NK-92 (cell line): ENCODE measurements at regions not wholly inside any gene's neighbourhood (a gene's known extent, or its start where the extent isn't known, plus 50 kb on each side); places are given as distances from the start of the nearest gene placed in this dataset.
"Not testable (repeated sequence)": the region's sequence is repeated elsewhere in the genome, so short reads cannot be mapped to it uniquely, and the experiment has no call there.

ENCODE experiments used
- DNase-seq: peaks from one replicate; lab custom pipeline; 2025; ENCODE audit not compliant: unreplicated experiment; lab: John Stamatoyannopoulos, UW

- DNase-seq, result no peak
Measured at GRCh38 chr10:38209332-38209731, 115.2 kb downstream of the ZNF37A start.

GRCh38 chr10:38209748-38210147 lies 115.6 kb downstream of the ZNF37A start:
- not testable (repeated sequence) for DNase-seq

DNA sequence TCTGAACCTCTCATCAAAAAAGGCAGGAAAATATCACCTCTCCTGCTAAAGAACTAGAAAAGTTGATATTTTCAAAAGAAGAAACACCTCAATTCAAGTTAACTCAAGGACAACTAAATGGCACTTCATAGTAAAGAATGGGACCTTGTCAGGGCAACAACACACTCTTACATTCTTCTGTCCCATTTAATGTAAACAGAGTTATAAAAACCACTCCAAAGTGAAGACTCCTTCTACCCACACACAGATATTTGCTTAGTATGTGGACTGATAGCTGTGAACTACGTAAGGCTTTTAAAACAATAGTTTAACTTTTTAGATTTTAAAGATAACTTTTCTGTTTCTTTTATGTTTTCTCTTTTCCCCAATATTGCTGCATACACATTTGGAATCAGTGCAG lies 118.3 kb downstream of the ZNF37A start:
- DNase-seq, result no peak

GRCh38 chr10:38226385-38226784 lies 132.2 kb downstream of the ZNF37A start:
- DNase-seq, result no peak

- no peak for DNase-seq
Measured at GRCh38 chr10:38228394-38228793, 134.3 kb downstream of the ZNF37A start.

DNA sequence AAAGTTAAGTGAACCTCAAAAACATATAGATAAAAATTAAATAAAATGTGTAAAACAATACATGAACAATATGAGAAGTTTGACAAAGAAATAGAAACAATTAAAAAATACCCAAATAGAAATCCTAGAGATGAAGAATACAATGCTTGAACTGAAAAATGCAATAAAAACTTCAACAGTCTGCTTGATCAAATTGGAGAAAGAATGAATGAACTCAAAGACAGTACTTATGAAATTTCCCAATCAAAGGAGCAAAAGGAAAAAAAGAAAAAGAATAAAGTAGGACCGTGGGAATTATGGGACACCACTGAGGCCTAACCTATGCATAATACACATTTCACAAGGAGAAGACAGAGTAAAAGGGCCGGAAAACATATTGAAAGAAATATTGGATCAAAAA lies 144.3 kb downstream of the ZNF37A start:
- not testable (repeated sequence) for DNase-seq

DNA sequence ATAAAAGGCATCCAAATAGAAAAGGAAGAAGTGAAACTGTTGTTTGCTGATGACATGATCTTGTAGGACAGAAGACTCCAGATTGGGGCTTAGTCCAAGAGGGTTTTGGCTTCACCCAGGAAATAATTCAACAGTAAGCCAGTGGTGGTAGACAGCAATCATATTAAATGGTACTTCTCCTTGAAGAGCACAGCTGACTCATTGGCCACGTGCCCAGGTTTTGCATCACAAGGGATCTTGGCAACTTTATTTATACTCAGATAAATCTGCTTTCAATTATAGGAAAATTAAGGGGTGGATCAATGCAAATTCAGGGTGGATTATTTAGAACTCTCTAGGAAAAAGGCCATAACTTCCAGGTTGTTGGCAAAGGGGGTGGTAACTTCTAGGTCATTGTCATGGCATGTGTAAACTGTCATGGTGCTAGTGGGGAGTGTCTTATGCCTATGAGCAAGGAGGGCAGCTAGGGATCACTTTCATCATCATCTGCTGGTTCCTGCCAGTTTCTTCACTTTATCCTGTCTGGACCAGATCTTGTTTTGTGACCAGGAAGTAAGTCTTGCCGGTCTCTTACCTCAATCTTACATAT lies 148.0 kb downstream of the ZNF37A start:
- not testable (repeated sequence) for DNase-seq

DNA sequence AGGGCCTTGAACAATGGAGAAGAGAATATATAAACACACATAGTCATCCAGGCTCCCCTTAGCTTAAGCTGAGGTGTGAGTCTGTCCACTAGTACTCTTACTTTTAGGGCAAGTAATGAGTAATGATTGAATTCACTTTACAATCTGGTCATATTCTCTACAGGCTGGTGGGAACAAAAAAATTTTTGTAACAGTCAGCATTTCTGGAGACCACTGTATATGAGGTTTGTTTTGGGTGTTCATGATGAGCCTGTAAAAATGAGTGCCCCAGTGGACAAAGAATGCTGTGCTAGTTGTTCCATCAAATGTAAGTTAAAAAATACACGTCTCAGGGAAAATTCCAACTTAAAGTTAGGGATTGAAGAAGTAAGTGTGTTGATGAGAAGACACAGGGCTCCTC lies 154.0 kb downstream of the ZNF37A start:
- DNase-seq, result not testable (repeated sequence)

- not testable (repeated sequence) for DNase-seq
Measured at GRCh38 chr10:38252551-38252950, 158.4 kb downstream of the ZNF37A start.

DNA sequence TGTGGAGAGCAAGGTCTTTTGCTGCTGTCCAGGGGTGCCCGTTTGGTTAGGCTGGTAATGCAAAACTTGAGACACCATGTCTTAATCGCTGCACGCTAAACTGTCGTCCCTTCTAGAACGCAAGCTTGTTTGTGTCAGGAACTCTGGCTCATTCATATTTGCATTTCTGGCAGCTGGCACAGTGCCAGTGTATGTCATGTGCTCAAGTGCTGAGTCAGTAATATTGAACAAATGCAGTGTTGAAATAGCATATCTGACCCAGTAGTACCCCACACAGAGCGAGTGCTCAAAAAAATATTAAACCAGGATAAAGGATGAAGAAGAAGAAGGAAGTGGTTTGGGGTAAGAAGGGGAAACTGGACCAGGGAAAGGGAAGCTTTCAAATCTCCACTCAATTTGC lies 173.4 kb downstream of the ZNF37A start:
- DNase-seq, result not testable (repeated sequence)

- DNase-seq, result not testable (repeated sequence)
Measured at GRCh38 chr10:38271031-38271430, 176.9 kb downstream of the ZNF37A start.

DNA sequence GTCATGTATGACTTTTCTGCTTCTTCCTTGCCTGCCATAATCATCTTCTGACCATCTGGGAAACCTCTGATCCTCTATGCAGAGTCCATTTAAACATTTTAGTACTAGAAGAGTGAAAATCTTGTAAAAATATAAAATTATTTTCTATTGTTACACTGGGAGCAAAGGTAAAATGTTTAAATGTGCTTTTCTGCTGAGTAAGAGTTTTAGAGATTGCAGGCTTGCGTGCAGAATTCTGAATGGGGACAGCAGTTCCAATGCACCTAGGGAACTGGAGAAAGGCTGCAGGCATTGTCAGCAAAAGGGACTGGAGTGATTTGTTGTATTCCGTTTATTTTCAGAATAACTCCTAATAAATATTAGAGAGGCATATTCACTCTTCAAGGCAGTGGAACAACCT lies 180.7 kb downstream of the ZNF37A start:
- not testable (repeated sequence) for DNase-seq

DNA sequence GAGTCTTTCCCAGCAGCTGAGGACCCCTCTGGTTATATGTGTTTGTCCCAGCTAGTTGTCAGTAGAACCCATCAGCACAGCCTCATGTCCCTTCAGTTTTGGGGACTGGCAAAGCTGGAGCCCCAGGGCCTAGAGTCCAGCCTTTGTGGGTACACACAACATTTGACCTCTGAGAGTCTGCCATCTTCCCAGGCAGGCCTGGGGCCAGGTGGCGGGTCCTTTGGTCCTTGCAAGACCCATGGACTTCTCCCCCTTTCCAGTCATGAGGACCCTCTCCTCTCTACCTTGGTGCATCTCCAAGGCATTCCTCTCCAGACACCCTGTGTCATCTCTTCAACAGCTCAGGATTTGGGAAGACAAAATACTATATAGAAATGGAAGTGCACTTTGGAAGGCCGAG lies 198.4 kb downstream of the ZNF37A start:
- not testable (repeated sequence) for DNase-seq

GRCh38 chr10:38310111-38310510 lies 216.0 kb downstream of the ZNF37A start:
- not testable (repeated sequence) for DNase-seq

DNA sequence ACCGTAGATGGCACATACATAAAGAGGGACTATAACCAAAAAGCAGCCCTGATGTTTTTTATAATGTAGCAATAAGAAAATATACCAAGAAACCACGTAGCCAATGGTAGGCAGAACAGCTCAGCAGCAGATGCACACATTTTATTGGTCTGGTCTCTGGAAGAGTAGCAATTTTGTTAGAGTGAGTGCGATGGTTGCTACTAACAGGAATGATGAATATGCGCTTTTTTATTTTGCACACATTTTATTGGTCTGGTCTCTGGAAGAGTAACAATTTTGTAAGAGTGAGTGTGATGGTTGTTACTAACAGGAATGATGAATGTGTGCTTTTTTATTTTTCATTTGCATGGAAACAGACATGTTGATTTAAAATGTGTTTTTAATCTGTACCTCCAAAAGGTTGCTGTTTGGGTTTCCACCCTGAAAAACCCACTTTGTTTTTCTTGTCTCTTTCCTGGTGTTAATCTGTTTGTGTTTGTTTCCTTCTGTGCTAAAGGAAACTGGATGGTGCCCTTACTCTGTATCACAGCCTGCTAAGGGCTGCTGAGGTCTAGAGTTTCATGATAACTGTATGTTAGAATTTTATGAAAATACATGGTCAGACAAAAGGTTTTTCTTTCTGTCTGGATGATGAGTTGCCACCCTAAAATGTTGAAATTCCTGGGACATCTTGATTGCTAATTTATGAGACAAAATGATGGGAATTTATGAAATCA lies 221.1 kb downstream of the ZNF37A start:
- not testable (repeated sequence) for DNase-seq

GRCh38 chr10:38321393-38321792 lies 227.3 kb downstream of the ZNF37A start:
- not testable (repeated sequence) for DNase-seq

DNA sequence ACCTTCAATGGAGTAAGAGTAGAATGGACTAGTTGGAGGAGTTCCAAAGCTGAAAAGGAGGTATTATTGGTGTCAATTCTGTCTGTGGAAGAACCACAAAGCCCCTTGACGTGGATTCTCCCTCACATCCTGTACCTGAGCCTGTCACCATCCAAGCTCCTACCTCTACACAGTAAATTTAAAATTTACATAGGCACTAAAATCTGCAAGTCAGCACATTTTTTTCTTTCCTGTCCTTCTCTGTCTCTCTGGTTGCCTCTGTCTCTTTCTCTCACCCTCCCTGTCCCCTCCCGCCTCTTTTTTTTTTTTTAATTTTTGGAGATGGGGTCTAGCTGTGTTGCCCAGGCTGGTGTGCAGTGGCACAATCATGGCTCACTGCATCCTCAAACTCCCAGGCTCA lies 236.2 kb downstream of the ZNF37A start:
- not testable (repeated sequence) for DNase-seq

DNA sequence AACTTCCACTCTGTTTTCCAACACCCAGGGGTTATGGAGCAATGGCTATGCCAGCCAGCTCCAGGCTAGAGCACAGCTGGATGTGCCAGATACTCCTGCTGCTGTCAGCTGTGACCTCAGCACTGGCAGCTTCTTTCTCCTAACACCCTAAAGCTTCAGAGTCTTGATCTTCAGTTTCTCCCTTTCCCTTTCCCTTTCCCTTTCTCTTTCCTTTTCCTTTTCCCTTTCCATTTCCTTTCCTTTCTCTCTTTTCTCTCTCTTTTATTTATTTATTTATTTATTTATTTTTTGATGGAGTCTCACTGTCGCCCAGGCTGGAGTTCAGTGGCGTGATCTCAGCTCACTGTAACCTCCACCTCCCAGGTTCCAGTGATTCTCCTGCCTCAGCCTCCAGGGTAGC lies 237.0 kb downstream of the ZNF37A start:
- not testable (repeated sequence) for DNase-seq

- not testable (repeated sequence) for DNase-seq
Measured at GRCh38 chr10:38333699-38334098, 239.6 kb downstream of the ZNF37A start.

- DNase-seq, result not testable (repeated sequence)
Measured at GRCh38 chr10:38350645-38351044, 256.5 kb downstream of the ZNF37A start.

DNA sequence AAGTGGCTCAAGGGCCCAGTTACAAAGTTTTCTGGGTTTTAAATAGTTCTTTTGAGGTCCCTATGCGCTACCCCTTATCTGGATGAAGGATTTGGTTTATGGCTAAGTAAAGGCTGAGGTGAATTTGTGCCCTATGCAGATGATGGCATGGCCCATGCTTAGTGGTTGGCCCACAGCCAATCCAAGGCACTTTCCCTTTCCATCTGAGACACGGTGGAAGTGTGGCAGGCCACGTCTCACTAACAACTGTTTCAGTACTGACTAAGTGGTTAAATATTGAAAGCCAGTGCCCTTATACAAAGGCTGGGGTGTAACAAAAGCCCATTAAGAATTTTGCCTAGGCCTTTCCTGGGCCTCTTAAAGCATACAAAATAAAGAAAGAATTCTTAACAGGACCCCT lies 260.3 kb downstream of the ZNF37A start:
- DNase-seq, result not testable (repeated sequence)

DNA sequence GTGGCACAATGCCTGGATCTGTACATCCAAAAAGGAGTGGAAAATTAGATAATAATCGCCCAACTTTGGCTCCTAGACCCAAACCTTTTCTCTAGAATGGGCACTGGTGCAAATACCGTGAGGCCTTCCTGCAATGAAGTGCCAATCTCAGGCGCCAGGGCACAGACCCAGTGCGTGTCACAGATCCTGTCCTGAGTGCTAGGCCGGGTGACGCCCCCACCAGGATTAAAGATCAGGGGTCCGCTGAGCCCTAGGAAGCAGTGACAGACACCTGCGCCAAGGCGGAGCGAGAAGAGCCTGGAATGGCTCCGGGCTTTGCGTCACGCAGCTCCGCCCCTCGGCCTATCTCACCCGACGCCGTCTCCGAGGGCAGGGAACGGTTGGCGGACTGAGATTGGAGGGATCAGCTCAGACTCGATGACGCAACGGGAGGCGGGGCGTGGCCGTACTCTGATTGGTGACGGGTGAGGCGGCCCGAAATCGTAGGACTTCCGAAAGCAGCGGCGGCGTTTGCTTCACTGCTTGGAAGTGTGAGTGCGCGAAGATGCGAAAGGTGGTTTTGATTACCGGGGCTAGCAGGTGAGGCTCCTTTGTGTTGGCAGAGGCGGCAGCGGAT lies 261.9 kb downstream of the ZNF37A start:
- DNase-seq, result not testable (repeated sequence)
